ENCODE measurements at regions not wholly inside any gene's neighbourhood (a gene's known extent, or its start where the extent isn't known, plus 50 kb on each side); places are given as distances from the start of the nearest gene placed in this dataset.
A peak's percentile ranks its signal among the peaks of the same experiment; 100 is the strongest.

DNA sequence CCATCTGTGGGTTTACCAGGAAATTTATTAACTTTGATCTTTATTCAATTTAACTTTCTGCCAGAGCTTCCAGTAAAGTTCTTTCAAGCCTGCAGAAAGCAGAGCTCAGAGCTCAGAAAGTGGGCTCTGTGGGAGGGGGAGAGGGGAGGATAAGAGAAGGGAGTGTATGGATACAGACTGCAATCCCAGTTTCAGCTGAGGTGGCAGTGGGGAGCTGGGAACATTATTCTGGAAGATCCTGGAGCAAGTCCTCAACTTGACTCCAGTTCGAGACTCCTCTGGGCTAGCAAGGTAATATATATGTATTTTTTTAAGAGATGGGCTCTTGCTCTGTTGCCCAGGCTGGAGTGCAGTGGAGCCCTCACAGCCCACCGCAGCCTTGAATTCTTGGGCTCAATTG lies 108.9 kb upstream of the NABP1 start:
- TF ChIP-seq, protein P1, sequence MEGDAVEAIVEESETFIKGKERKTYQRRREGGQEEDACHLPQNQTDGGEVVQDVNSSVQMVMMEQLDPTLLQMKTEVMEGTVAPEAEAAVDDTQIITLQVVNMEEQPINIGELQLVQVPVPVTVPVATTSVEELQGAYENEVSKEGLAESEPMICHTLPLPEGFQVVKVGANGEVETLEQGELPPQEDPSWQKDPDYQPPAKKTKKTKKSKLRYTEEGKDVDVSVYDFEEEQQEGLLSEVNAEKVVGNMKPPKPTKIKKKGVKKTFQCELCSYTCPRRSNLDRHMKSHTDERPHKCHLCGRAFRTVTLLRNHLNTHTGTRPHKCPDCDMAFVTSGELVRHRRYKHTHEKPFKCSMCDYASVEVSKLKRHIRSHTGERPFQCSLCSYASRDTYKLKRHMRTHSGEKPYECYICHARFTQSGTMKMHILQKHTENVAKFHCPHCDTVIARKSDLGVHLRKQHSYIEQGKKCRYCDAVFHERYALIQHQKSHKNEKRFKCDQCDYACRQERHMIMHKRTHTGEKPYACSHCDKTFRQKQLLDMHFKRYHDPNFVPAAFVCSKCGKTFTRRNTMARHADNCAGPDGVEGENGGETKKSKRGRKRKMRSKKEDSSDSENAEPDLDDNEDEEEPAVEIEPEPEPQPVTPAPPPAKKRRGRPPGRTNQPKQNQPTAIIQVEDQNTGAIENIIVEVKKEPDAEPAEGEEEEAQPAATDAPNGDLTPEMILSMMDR (IDR thresholded peaks at IDR 0.05; ENCODE audit: low read depth, low read length) = no peak
- no peak for DNase-seq (ENCODE audit: extremely low read depth, low read depth)

DNA sequence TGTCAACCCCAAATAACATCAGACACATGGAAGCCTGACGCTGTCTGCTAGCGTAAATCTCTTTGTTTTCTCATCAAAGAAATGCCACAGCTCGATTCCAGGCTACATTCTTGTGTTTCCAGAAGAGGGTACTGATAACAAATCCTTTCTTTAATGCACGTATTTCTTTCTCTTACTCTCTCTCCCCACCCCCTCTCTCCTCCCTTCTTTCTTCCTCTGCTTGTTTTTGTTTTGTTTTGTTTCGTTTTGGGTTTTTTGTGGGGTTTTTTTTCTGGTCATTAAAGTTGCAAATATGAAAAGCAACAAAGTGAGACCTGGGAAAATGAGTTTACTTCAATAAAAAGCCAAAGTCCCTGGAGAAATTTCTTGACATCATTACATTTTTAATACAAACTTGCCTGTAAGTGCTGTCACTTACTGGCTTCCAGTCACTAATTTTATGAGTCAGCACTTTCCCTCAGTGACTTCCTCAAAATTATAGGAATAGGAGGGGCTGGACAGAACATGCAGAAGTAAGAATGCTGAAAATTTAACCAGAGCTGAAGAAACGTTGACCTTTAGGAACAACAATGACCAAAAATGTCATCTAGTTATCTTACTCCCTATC lies 106.7 kb upstream of the NABP1 start:
- DNase-seq (ENCODE audit: extremely low read depth, low read depth) = peak; percentile 49
- TF ChIP-seq, protein P1 (IDR thresholded peaks at IDR 0.05; ENCODE audit: low read depth, low read length) = peak; percentile 52

DNA sequence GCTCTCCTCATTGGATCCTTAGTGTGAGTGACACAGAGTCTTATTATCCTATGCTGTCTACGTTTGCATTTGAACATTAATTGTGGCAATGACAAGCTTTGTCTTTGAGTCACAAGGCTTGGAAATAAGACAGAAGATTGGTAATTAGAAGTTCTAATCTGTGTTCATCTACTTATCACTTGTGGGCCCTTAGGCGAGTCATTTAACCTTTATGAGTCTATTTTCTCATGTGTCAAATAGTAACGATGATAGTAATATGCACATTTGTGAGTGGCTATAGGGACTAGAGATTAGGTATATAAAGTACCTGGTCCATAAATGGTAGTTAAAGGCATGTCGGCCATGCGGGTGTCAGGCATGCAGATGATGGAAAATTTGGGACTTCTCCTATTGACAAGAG lies 105.6 kb upstream of the NABP1 start:
- TF ChIP-seq, protein P1 (IDR thresholded peaks at IDR 0.05; ENCODE audit: low read depth, low read length) = no peak
- DNase-seq (ENCODE audit: extremely low read depth, low read depth) = no peak

DNA sequence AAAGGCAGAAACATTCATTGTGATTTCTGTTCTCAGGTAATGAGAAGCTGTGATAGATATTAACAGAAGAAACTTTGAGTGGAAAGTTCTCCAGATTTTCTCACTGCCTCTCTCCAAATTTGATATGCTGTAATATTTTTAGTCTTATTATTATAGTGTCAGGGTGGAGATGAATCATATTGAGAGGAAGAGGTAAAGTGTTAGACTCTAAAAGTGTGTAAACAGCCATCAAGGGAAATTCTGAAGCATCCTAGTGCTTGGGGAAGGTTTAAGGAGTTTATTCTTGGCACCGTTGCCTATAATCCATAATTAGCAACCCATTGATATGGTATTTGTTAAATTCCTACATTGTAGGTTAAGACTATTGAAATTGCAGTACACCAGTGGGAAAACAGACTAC lies 104.7 kb upstream of the NABP1 start:
- no peak for DNase-seq (ENCODE audit: extremely low read depth, low read depth)
- TF ChIP-seq, protein P1 (IDR thresholded peaks at IDR 0.05; ENCODE audit: low read depth, low read length) = no peak

DNA sequence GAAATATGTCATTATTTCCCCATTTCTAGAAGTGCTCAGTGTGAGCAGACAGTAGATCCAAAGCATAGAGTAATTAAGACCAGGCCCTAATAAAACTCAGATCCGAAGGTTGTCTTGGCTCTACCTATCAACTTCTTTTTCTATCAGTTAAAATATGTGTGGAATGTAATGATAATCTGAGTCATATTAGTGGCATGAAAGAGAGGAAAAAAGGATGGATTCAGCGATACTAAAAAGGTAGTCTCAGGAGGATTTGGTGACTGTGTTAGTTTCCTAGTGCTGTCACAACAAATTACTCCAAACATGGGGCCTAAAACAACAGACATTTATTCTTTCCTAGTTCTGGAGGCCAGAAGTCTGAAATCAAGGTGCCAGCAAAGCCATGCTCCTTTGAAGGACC lies 103.7 kb upstream of the NABP1 start:
- TF ChIP-seq, protein P1 (IDR thresholded peaks at IDR 0.05; ENCODE audit: low read depth, low read length) = no peak
- no peak for DNase-seq (ENCODE audit: extremely low read depth, low read depth)

DNA sequence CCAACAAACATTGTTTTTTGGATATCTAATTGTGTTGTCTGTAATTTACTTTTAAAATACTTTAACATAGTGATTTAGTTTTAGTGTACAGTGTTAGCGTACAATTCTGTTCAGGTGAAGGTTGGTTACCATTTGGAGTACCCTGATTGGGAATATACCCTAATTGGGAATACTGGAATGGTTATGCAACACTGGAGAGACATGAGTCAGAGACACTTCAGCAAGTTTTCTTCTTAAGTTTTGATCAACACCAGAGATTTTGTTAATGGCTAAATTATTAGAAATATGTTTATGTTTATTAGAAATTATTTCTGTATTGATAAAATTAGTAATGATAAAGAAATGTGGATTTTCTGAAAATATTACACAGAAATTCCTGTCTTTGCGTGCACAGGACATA lies 100.3 kb upstream of the NABP1 start:
- DNase-seq (ENCODE audit: extremely low read depth, low read depth) = no peak
- TF ChIP-seq, protein P1 (IDR thresholded peaks at IDR 0.05; ENCODE audit: low read depth, low read length) = no peak

DNA sequence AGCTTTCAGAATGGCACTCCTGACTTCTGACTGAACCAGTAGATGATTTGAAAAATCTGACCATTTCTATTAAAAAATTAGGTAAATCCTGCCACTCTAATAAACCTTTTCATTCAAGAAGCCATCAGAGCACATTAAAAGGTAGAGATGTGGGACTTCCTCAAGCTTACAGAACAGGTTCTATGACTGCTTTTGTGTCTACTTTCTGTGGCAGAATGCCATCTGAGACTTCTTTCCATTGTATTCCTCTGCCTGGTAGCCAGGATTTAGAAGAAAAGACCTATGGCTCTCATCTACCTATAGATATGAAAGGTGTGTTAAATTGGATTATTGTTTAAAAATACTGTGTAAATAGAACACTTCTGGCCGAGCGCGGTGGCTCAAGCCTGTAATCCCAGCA lies 99.9 kb upstream of the NABP1 start:
- DNase-seq (ENCODE audit: extremely low read depth, low read depth) = no peak
- TF ChIP-seq, protein P1 (IDR thresholded peaks at IDR 0.05; ENCODE audit: low read depth, low read length) = no peak
